SK-N-SH treated with all-trans-retinoic acid at 6 μM for 48 hours (cell line): ENCODE measurements at regions not wholly inside any gene's neighbourhood (a gene's known extent, or its start where the extent isn't known, plus 50 kb on each side); places are given as distances from the start of the nearest gene placed in this dataset.

Experiments used
- ATAC-seq: fragments of 200-7000 bp; cut with Tn5 transposase; 3 replicates; pipeline ENCODE4 v1.9.1; 2020; ENCODE audit warnings: mild to moderate bottlenecking, moderate library complexity
- ARNTL ChIP-seq: fragments of 450-650 bp; formaldehyde crosslinking; IDR thresholded peaks from 2 replicates; pipeline ENCODE4 v1.5.0; 2020; ENCODE audit warnings: low read depth, mild to moderate bottlenecking, moderate library complexity, borderline replicate concordance
- BACH2 ChIP-seq: fragments of 250-450 bp; sonication (Bioruptor Pico); IDR thresholded peaks from 2 replicates; pipeline ENCODE4 v1.9.0; 2021; ENCODE audit warnings: mild to moderate bottlenecking, borderline replicate concordance
- CSDC2 ChIP-seq: fragments of 250-450 bp; sonication (Bioruptor Pico); IDR thresholded peaks from 2 replicates; pipeline ENCODE4 v1.5.0; 2020; ENCODE audit warnings: mild to moderate bottlenecking, moderate library complexity
- CSRNP3 ChIP-seq: fragments of 250-450 bp; sonication (Bioruptor Pico); IDR thresholded peaks from 2 replicates; pipeline ENCODE4 v1.5.1; 2021; ENCODE audit warnings: mild to moderate bottlenecking, moderate library complexity
- ESRRG ChIP-seq: fragments of 250-450 bp; sonication (Bioruptor Pico); IDR thresholded peaks from 2 replicates; pipeline ENCODE4 v1.6.1; 2021; ENCODE audit warnings: mild to moderate bottlenecking
- GLIS3 ChIP-seq: fragments of 250-450 bp; sonication (Bioruptor Pico); IDR thresholded peaks from 2 replicates; pipeline ENCODE4 v1.5.0; 2020; ENCODE audit warnings: mild to moderate bottlenecking, moderate library complexity
- ISL1 ChIP-seq: fragments of 250-450 bp; sonication (Bioruptor Pico); IDR thresholded peaks from 2 replicates; pipeline ENCODE4 v2.1.2; 2022; ENCODE audit warnings: mild to moderate bottlenecking, moderate library complexity
- OSR1 ChIP-seq: fragments of 250-450 bp; sonication (Bioruptor Pico); IDR thresholded peaks from 2 replicates; pipeline ENCODE4 v1.8.0; 2022; ENCODE audit warnings: moderate library complexity, mild to moderate bottlenecking, inconsistent platforms
- PPARA ChIP-seq: fragments of 250-450 bp; sonication (Bioruptor Pico); IDR thresholded peaks from 2 replicates; pipeline ENCODE4 v1.5.0; 2020; ENCODE audit warnings: mild to moderate bottlenecking, borderline replicate concordance
- SNAI2 ChIP-seq: fragments of 250-450 bp; sonication (Bioruptor Pico); IDR thresholded peaks from 2 replicates; pipeline ENCODE4 v1.5.0; 2020; ENCODE audit warnings: mild to moderate bottlenecking, moderate library complexity
- TCF4 ChIP-seq: fragments of 250-450 bp; sonication (Bioruptor Pico); IDR thresholded peaks from 2 replicates; pipeline ENCODE4 v1.8.0; 2021; ENCODE audit warnings: mild to moderate bottlenecking, moderate library complexity, borderline replicate concordance
- TOX ChIP-seq: fragments of 250-450 bp; sonication (Bioruptor Pico); IDR thresholded peaks from 2 replicates; pipeline ENCODE4 v1.8.0; 2021; ENCODE audit warnings: mild to moderate bottlenecking, moderate library complexity, borderline replicate concordance
- ZC3H10 ChIP-seq: fragments of 250-450 bp; sonication (Bioruptor Pico); IDR thresholded peaks from 2 replicates; pipeline ENCODE4 v1.5.1; 2021; ENCODE audit warnings: mild to moderate bottlenecking, moderate library complexity
- ZFP3 ChIP-seq: fragments of 250-450 bp; sonication (Bioruptor Pico); IDR thresholded peaks from 2 replicates; pipeline ENCODE4 v1.5.0; 2020; ENCODE audit warnings: mild to moderate bottlenecking, moderate library complexity
- ZFP30 ChIP-seq: fragments of 450-650 bp; formaldehyde crosslinking; IDR thresholded peaks from 2 replicates; pipeline ENCODE4 v1.5.0; 2022; ENCODE audit warnings: mild to moderate bottlenecking, moderate library complexity
- ZNF565 ChIP-seq: fragments of 450-650 bp; formaldehyde crosslinking; conservative IDR thresholded peaks from 2 replicates; pipeline ENCODE4 v1.5.0; 2020; ENCODE audit warnings: low read depth, mild to moderate bottlenecking, moderate library complexity
- ZNF70 ChIP-seq: fragments of 450-650 bp; formaldehyde crosslinking; IDR thresholded peaks from 2 replicates; pipeline ENCODE4 v1.5.0; 2020; ENCODE audit warnings: mild to moderate bottlenecking, moderate library complexity
- ZNF8 ChIP-seq: fragments of 450-650 bp; formaldehyde crosslinking; IDR thresholded peaks from 2 replicates; pipeline ENCODE4 v1.5.0; 2020; ENCODE audit warnings: mild to moderate bottlenecking, moderate library complexity
- TF ChIP-seq, protein P1 (sequence below): fragments of 250-450 bp; sonication (Bioruptor Pico); IDR thresholded peaks from 2 replicates; pipeline ENCODE4 v1.5.1; 2020; ENCODE audit warnings: low read depth, mild to moderate bottlenecking, moderate library complexity
- TF ChIP-seq, protein P2 (sequence below): fragments of 250-450 bp; sonication (Bioruptor Pico); IDR thresholded peaks from 2 replicates; pipeline ENCODE4 v1.8.0; 2021; ENCODE audit warnings: low read depth, mild to moderate bottlenecking, moderate library complexity, borderline replicate concordance
- TF ChIP-seq, protein P3 (sequence below): fragments of 250-450 bp; sonication (Bioruptor Pico); IDR thresholded peaks from 2 replicates; pipeline ENCODE4 v1.5.0; 2020; ENCODE audit warnings: mild to moderate bottlenecking, moderate library complexity

DNA sequence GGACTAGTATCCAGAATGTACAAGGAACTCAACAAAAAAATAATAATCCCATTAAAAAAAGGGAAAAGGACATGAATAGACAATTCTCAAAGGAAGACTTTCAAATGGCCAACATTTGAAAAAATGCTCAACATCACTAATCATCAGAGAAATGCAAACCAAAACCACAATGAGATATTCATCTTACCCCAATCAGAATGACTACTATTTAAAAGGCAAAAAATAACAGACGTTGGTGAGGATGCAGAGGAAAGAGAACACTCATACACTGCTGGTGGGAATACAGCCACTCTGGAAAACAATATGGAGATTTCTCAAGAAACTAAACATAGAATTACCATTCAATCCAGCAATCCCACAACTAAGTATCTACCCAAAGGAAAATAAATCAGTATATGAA lies 133.1 kb downstream of the KDR start (continued):
- no peak for TF ChIP-seq CSRNP3
- TF ChIP-seq ZFP30 (CRISPR knock-in tag): no peak
- TF ChIP-seq TCF4 (CRISPR knock-in tag): no peak
- no peak for TF ChIP-seq ZNF70 (CRISPR knock-in tag)
- TF ChIP-seq BACH2 (CRISPR knock-in tag): no peak
- TF ChIP-seq GLIS3 (CRISPR knock-in tag): no peak
- no peak for TF ChIP-seq ZNF565 (CRISPR knock-in tag)
- no peak for TF ChIP-seq ISL1 (CRISPR knock-in tag)

GRCh38 chr4:54988655-54989054 lies 136.7 kb downstream of the KDR start:
- TF ChIP-seq ZNF8 (CRISPR knock-in tag): no peak
- no peak for TF ChIP-seq TOX (CRISPR knock-in tag)
- TF ChIP-seq ZFP30 (CRISPR knock-in tag): no peak
- no peak for TF ChIP-seq ZC3H10
- TF ChIP-seq BACH2 (CRISPR knock-in tag): no peak
- no peak for TF ChIP-seq ZNF70 (CRISPR knock-in tag)
- no peak for TF ChIP-seq ZFP3 (CRISPR knock-in tag)
- TF ChIP-seq, protein P1, sequence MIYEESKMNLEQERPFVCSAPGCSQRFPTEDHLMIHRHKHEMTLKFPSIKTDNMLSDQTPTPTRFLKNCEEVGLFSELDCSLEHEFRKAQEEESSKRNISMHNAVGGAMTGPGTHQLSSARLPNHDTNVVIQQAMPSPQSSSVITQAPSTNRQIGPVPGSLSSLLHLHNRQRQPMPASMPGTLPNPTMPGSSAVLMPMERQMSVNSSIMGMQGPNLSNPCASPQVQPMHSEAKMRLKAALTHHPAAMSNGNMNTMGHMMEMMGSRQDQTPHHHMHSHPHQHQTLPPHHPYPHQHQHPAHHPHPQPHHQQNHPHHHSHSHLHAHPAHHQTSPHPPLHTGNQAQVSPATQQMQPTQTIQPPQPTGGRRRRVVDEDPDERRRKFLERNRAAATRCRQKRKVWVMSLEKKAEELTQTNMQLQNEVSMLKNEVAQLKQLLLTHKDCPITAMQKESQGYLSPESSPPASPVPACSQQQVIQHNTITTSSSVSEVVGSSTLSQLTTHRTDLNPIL (CRISPR knock-in tag): no peak
- no peak for TF ChIP-seq ESRRG (CRISPR knock-in tag)
- no peak for TF ChIP-seq GLIS3 (CRISPR knock-in tag)
- TF ChIP-seq, protein P2, sequence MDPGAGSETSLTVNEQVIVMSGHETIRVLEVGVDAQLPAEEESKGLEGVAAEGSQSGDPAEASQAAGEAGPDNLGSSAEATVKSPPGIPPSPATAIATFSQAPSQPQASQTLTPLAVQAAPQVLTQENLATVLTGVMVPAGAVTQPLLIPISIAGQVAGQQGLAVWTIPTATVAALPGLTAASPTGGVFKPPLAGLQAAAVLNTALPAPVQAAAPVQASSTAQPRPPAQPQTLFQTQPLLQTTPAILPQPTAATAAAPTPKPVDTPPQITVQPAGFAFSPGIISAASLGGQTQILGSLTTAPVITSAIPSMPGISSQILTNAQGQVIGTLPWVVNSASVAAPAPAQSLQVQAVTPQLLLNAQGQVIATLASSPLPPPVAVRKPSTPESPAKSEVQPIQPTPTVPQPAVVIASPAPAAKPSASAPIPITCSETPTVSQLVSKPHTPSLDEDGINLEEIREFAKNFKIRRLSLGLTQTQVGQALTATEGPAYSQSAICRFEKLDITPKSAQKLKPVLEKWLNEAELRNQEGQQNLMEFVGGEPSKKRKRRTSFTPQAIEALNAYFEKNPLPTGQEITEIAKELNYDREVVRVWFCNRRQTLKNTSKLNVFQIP (CRISPR knock-in tag): no peak
- TF ChIP-seq TCF4 (CRISPR knock-in tag): no peak
- TF ChIP-seq SNAI2: no peak
- TF ChIP-seq CSRNP3: no peak
- ATAC-seq: no peak

DNA sequence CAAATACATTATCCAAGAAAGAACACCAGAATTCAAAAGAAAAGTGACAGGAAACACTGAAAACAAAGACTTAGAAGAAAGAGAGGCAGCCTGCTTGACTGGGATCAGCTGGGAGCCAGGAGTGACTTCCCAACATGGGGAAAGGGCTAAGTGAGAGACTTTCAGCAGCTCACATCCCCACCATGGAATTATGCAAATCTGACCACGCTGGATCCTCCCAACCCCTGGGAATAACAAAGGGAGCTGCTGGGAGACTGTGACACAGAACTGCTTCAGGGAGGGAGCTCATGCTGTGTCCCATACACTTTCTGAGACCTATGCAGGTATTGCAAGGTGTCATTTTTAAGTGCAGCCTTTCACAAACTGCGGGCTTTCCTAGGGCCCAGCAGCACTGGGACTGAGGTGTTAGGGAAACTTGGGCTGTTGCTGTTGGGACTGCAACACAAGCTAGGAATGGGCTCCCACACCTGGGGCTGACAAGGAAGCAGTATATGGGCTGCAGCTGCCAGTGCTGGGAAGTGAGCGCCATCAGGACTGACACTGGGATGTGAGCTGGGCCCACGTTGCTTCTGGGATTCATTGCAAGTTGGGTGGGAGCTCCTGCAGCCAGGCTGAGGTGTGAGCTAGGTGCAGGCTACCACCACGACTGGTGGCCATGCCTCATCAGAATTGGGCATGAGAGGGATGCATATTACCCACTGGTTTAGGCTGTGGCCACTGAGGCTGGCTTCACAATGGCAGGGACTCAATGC lies 139.1 kb downstream of the KDR start:
- no peak for ATAC-seq
- no peak for TF ChIP-seq CSRNP3
- TF ChIP-seq ESRRG (CRISPR knock-in tag): no peak
- no peak for TF ChIP-seq SNAI2
- TF ChIP-seq GLIS3 (CRISPR knock-in tag): no peak
- TF ChIP-seq CSDC2 (CRISPR knock-in tag): no peak
- TF ChIP-seq, protein P3, sequence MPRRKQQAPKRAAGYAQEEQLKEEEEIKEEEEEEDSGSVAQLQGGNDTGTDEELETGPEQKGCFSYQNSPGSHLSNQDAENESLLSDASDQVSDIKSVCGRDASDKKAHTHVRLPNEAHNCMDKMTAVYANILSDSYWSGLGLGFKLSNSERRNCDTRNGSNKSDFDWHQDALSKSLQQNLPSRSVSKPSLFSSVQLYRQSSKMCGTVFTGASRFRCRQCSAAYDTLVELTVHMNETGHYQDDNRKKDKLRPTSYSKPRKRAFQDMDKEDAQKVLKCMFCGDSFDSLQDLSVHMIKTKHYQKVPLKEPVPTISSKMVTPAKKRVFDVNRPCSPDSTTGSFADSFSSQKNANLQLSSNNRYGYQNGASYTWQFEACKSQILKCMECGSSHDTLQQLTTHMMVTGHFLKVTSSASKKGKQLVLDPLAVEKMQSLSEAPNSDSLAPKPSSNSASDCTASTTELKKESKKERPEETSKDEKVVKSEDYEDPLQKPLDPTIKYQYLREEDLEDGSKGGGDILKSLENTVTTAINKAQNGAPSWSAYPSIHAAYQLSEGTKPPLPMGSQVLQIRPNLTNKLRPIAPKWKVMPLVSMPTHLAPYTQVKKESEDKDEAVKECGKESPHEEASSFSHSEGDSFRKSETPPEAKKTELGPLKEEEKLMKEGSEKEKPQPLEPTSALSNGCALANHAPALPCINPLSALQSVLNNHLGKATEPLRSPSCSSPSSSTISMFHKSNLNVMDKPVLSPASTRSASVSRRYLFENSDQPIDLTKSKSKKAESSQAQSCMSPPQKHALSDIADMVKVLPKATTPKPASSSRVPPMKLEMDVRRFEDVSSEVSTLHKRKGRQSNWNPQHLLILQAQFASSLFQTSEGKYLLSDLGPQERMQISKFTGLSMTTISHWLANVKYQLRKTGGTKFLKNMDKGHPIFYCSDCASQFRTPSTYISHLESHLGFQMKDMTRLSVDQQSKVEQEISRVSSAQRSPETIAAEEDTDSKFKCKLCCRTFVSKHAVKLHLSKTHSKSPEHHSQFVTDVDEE: no peak
- no peak for TF ChIP-seq TCF4 (CRISPR knock-in tag)
- TF ChIP-seq OSR1 (CRISPR knock-in tag): no peak
- TF ChIP-seq PPARA (CRISPR knock-in tag): no peak
- TF ChIP-seq ZNF70 (CRISPR knock-in tag): no peak
- TF ChIP-seq ARNTL (CRISPR knock-in tag): no peak
- no peak for TF ChIP-seq ZC3H10
- no peak for TF ChIP-seq TOX (CRISPR knock-in tag)
- TF ChIP-seq ZNF8 (CRISPR knock-in tag): no peak
- TF ChIP-seq ZFP30 (CRISPR knock-in tag): no peak
- TF ChIP-seq BACH2 (CRISPR knock-in tag): no peak
- no peak for TF ChIP-seq ZNF565 (CRISPR knock-in tag)
- no peak for TF ChIP-seq ISL1 (CRISPR knock-in tag)
- TF ChIP-seq, protein P1 (CRISPR knock-in tag): no peak
